ENCODE measurements at regions not wholly inside any gene's neighbourhood (a gene's known extent, or its start where the extent isn't known, plus 50 kb on each side); places are given as distances from the start of the nearest gene placed in this dataset.

DNA sequence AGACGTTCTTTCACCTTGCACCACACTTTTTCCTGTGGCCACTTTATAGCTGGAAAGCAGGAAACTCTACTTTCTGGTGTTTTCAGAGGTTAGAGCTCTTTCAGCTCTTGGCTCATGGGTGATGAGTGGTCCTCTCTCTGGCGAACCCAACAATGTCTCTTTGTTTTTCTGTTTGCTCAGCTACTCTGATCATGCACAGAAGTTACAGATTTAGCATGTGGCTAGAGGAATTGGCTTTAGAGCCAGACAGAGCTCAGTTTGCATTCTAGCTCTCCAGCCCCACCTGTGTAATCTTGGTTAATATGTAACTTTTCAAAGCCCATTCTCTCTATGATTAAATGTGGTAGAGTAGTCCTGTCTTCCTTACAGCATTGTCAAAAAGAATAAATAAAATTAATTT lies 225.2 kb downstream of the HAPSTR1 start:
- TF ChIP-seq, protein P1, sequence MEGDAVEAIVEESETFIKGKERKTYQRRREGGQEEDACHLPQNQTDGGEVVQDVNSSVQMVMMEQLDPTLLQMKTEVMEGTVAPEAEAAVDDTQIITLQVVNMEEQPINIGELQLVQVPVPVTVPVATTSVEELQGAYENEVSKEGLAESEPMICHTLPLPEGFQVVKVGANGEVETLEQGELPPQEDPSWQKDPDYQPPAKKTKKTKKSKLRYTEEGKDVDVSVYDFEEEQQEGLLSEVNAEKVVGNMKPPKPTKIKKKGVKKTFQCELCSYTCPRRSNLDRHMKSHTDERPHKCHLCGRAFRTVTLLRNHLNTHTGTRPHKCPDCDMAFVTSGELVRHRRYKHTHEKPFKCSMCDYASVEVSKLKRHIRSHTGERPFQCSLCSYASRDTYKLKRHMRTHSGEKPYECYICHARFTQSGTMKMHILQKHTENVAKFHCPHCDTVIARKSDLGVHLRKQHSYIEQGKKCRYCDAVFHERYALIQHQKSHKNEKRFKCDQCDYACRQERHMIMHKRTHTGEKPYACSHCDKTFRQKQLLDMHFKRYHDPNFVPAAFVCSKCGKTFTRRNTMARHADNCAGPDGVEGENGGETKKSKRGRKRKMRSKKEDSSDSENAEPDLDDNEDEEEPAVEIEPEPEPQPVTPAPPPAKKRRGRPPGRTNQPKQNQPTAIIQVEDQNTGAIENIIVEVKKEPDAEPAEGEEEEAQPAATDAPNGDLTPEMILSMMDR (IDR thresholded peaks at IDR 0.05), result no peak
- TF ChIP-seq POLR2A (IDR thresholded peaks at IDR 0.05), result no peak
